DMS53 (cell line): ENCODE measurements at regions not wholly inside any gene's neighbourhood (a gene's known extent, or its start where the extent isn't known, plus 50 kb on each side); places are given as distances from the start of the nearest gene placed in this dataset.
"Not testable (repeated sequence)": the region's sequence is repeated elsewhere in the genome, so short reads cannot be mapped to it uniquely, and the experiment has no call there.

Experiments used
- DNase-seq: peaks from one replicate; lab custom pipeline; 2025; lab: John Stamatoyannopoulos, UW

DNA sequence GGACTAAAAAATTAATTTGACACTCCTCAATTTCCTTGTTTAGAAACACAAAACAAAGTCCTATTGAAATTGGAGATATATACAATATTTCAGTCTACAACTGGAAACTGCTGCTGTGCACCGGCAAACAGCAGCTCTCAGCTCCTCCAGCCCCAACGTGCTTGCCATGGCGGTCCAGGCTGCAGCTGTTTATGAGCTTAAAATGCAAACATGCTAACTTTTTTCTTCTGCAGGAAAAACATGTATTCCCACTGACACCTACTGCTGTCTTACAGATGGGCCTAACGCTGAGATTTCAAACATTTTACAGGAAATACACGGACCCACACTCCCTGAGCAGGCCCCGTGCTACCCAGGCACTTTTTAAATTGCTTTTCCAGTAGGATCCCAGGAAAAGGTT is 195.5 kb downstream of the BCL11A start:
- no peak for DNase-seq

DNA sequence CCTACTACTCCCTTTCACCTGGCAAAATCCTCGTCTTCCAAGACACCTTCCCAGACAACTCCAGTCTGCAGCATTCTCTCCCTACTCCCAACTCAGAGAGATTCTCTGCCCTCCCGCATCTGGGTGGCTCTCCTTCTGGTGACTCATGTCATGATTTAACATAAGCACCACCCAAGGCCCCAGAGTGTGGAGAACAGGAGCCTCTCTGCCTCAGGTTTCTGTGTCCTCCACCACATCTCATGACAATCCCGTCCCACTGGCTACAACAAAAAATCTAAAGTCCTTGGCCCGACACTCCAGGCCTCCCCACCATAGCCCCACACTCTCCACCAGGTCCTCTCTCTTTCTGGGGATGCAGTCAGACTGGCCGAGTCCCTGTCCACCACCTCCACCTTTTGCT is 197.1 kb downstream of the BCL11A start:
- no peak for DNase-seq

DNA sequence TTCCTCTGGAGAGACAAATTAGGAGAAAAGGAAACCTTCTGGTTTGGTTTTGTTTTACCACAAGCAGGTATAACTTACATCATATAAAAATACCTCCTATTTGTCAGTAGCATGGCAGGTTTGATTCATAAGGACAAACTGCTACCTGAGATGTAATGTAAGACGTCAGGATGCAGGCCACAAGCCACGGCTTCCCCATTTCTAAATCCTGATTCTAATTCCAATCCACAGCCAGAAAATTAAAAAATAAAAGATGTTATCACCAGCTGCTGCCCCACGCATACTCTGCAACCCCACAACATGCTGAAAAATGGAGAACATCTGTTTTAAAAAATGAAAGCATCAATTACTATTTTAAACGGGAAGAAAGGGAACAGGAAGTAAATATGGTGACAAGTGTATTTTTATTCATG is 197.6 kb downstream of the BCL11A start:
- DNase-seq, result no peak

DNA sequence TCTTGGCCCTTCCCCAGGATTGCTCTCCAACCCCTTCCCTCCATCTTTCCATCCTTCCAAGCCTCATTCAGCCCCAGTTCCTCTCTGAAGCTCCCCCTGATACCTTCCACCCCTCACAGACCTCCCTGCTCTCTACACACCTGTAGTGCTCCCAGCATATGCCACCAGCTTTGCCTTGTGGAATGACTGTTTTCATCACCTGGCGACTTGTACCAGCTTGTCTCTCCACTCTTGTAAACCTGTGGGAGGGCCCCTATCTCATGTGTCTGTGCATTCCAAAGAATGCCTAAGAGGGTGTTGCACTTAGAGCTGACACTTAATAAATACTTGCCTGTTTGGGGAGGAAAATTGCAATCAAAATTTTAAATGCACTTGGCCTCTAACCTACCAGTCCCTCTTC is 198.7 kb downstream of the BCL11A start:
- no peak for DNase-seq

DNA sequence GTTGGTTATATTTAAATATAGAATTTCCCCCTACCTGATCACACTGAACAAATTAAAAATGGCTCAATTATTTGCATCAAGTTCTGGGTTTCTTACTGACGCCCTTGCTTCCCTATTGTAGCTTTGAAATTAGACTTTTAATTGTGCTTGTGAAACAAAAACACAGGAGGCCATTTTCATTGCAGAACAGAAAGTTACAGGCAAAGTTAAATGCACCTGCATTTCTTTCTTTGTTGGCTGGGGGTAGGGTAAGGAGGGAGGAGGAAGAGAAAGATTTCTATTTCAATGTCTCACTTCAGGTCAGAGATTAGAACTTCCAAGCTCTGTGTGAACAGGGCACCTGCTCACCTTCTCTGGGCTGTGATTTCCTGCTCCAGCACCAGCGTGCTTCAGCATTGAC is 199.6 kb downstream of the BCL11A start:
- DNase-seq, result no peak

DNA sequence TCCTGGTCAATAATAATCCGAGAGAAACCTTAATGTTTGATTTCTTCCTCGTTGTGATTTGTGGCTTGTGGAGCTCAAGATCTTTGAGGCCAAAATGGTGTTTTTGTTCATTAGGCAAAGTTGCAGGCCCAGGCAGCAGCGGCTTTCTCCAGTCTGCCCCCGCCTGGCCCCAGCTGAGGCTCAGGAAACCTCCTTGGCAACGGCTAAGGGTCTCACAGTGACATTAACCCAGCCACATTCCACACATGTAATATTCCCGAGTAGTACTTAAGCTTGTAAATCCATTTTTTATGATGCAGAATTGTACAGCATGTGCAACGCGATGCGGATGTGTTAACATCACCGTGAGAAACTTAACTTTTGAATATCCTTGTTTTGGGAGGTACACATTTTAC is 200.1 kb downstream of the BCL11A start:
- no peak for DNase-seq

DNA sequence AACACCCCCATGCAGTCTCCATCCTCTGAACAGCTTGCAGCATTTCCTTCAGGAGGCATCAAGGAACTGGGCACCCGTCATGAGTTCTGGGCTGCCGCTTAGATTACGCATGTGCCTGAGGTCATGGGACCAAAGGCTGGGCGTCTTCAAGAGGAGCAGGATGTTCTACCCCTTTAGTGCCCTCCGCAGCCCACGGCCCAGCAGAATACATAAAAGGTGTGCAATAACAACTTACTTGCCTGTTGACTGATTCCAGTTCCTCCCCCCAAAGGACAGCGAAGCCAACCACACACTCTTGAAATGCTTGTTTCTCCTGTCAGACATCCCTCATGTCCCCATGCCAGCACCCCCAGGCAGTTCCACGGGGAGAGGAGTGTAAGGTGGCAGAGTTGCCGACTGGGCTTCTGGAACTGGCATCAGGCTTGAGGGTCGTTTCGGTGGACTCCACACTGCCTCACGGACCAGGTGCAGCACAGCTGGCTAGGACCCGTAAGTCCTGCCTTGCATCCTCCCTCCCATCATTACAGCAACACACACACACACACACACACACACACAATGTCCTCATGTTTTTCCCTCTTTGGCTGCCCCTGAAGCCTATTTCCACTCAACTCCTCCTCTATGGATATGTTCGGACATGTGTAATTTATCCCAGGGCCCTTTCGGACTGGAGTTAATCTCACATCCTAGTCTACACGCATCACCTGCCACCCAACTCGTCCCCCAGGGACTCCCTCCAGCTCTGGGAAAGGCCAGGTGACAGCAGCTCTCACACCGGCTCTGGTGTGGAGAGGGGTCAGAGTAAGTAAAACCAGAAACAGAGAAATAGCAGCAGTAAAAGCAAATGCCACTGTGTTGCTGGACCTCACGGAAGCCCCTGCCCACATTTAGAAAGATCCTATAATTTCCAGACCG is 200.7 kb downstream of the BCL11A start:
- DNase-seq, result no peak

DNA sequence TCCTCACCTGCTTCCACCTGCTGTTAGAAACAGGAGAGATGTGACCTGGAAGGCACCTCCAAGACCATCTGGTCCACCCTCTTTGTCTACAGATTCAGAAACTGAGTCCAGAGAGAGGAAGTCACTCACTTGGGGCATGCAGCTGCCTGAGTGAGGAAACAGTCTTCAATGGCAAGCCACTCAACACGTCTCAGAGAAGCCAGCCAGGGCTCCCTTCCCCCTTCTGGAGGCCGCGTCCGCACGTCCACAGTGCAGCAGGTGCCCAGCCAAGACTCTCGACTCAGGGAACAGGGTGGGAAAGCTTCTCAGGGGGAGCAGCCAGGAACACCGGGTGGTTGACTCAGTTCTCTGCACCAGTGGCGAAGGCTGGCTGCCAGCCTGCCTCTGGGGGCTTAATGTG is 201.7 kb downstream of the BCL11A start:
- DNase-seq, result no peak

DNA sequence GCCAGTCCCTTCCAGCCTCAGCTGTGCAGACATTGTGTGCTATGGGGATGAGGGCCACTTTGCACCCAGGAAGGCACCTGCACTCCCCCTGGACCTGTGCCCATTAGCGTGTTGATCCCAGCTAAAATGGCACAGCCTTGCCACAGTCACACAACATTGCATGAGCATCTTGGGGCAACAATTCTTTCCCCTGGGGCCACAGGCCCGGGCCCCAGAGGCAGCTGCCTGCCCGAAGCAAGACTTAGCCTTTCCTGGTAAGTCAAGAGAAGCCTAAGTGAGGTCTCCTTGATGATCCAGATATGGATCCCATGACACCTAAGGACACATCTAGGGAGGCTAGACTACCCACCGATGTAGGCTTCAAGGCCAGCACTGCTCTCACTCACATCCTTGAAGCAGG is 202.1 kb downstream of the BCL11A start:
- DNase-seq, result no peak

DNA sequence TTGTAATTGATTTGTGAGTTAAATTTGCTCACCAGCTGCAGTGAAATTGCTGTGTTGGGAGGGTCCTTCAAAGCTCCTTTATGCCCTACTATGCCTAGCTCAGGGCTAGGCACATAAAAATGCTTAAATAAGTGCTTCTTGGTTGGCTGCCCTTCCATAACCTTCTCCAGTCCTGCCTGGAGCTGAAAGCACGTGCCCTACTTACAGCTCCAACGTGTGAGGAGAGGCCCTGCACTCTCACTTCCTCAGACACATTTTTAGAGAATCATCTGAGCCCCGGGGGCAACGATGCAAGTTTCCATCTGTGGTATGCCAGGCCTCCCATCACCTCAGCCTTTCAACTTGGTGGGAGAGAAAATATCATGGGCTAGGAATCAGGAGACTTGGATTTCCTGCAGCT is 202.7 kb downstream of the BCL11A start:
- DNase-seq, result no peak

DNA sequence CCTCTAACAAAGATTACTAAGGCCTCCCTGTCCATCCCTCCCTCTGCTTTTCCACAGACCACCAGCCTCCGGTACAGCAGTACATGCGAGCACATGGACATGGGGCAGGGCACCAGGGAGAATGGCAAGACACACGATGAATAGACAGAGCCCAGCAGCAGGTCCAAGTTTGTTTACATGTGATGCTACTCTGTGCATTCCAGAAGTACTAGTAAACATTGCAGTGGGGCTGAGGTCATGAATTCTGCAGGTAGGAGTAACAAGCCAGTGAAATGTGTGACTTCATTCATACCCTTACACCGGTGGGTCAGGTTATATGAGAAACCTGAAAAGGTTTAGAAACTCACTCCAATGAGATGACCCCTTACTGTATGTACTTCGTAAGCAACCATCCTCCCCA is 205.7 kb downstream of the BCL11A start:
- peak; percentile 33 for DNase-seq

DNA sequence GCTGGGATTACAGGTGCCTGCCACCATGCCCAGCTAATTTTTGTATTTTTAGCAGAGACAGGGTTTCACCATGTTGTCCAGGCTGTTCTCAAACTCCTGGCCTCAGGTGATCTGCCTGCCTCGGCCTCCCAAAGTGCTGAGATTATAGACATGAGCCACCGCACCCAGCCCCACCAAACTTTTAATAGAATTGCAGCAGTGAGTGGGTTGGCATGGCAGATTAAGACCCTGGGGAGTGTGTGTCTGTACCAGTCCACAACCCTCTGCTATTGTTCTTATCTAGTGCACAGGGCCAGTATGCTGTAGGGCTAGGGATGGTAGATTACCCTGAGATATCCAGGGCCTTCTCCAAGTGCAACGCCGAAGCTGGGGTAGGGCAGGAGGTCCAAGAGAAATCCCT is 211.0 kb downstream of the BCL11A start:
- DNase-seq, result not testable (repeated sequence)

DNA sequence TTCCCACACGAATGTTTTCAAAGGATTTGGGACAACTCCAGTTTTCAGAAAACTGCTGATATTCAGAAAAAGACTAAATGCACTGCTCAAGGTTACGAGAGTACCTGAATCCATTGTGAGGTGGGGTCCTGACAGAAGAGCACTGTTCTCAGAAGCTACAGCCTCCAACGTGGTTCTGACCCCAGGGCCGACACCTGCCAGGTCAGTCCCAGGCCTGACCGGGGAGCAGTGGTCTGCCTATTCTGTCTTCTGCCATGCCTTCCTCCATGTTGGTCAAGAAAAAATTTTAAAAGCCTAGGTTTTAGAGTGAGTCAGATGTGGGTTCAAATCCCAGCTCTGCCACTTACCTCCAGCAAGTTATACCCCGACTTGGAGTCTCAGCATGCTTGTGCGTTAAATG is 212.3 kb downstream of the BCL11A start:
- no peak for DNase-seq

DNA sequence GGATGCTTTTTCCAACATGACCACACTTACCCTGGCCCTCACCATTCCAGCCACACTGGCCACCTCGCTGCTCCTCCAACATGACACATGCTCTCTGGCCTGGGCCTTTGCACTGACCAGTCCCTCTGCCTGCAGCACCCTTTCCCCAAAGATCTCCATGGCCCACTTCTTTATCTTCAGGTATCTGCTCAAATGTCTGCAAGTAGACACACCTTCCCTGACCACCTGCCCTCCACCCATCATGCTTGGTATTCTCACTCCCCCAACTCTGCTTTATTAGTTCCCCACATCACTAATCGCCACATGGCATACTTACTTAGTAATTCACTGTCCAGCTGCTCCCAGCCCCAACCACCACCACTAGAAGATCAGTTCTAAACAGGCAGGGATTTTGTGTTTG is 214.2 kb downstream of the BCL11A start:
- no peak for DNase-seq

DNA sequence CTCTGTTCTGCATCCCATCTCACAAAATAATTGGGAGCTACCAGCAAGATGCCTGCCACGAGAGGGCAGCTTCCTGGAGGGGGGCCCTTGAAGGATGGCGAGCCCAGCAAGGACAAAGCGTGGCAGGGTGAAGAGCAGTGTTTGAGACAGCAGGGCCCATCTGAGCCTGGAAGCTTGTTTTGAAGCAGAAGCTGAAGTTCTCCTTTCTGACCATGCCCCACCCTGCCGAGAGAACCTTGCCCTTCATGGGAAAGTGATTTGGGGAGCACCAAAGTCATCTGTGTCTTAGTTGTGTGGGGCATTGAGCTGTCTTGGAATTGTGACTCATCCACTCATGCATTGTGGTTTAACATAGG is 216.3 kb downstream of the BCL11A start:
- no peak for DNase-seq

DNA sequence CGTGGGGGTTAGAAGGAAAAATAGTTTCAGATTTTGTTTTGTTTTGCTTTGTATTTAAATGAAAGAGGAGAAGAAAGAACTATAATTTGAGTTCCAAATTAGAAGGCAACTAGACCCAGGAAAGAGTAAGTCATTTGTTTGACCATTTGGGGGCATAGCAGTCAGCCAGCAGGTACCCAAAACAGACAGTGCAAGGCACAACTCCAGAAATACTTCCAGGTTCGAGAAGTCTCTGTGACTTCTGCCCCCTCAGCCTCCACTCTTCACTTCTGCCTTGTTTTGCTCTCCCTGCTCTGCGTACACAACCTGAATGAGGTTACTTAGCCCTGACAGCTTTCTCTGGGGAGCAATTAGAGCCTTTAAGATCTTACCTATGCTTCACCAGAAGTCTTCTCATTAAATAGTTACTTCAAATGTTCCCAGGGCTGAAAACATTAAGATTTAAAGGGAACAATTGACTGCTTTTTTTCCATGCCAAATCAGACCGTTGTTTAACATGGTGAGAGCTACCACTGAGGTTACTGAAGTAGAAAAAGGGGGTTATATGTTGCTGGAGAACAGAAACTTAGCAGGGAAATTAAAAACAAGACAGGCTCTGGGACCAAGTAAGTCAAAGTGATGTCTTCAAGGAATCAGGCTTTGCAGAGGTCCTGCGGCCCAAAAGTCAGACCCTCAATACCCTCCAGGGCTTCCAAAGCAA is 216.9 kb downstream of the BCL11A start:
- DNase-seq, result no peak

DNA sequence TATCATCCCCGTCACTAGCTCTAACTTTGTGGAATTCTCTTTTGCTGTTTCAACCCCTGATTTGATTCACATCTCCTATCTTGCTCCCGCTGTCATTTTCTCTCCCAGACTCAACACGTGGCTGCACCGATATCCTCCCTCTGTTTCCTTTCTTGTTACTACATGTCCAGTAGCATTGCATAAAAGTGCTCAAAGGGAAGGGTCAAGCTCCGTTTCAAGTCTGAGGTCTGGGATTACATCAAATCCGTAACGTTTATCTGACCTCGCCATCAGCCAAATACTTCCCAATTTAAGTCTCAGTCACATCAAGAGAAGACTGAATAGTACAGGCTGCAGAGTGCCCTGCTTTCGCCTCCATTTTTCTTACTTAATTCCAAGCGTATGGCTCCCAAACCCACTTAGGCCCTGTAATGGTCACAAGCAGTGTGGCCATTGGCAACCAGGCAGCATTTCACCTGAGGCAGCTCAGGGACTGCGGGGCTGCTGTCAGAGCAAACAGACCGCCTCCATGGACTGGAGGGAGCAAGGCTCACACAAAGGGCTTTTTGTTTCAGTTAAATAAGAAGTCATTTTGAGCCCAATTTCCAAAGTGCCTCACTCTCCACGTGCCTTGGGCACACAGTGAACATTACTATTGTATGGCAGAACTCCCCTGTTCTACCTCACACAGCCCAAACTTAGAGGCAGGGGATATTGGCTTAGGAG is 217.8 kb downstream of the BCL11A start:
- no peak for DNase-seq

DNA sequence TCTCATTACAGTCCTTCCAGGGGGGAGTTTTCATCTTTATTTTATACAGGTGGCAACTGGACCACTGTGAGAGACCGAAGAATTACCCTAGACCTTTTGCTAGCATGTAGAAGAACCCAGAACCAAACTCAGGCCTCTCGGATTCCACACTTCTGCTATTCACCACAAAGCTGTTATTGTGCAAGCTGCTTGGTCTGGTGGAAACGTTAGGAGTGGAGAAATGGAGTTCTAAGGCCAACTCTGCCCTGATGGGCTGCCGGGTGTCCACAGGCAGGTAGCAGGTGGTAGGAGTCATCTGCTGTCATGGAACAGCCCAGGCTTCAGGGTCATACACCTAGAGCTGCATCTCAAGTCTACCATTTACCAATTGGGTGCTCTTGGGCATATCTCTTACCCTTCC is 218.8 kb downstream of the BCL11A start:
- no peak for DNase-seq

DNA sequence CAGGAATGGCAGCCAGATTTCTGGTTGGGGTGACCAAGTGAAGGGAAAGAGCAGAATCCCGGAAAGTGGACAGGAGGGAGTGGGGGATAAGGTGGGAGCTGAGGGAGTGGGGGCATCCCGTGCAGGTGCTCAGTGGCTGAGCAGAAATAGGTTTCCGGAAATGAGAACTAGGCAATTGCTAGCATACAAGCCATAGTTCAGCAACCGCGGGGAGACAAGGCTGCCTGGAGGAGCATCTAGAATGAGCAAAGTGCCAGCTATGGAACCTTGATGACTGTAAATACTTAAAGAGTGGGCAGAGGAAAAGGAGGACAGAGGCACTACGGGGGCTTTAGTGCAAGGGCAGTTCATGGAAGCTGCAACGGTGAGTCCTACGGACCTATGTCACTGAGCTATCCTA is 220.2 kb downstream of the BCL11A start:
- no peak for DNase-seq

DNA sequence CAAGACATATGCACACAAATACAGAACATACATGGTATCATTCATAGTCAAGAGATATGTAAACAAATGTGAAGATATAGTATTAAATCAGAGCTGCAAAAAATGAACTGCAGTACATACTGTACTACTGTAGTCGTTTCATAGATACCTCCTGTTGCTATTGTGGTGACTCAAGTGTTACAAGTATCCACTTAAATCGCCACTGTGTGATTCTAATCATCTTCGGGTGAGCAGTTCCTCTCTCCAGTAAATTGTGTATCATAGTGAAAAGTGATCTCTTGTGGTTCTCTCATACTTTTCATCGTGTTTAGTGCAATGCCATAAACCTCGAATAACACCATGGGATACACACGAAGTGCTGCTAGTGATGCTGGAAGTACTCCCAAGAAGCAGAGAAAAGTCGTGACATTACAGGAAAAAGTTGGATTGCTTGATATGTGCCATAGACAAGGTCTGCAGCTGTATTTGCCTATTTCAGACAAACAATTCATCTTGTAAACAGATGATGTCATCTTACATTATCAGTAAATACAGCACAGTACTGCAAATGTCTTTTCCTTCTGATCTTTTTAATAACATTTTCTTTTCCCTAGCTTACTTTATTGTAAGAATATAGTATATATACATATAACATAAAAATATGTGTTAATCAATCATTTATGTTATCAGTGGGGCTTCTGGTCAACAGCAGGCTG is 222.2 kb downstream of the BCL11A start:
- peak; percentile 95 for DNase-seq

DNA sequence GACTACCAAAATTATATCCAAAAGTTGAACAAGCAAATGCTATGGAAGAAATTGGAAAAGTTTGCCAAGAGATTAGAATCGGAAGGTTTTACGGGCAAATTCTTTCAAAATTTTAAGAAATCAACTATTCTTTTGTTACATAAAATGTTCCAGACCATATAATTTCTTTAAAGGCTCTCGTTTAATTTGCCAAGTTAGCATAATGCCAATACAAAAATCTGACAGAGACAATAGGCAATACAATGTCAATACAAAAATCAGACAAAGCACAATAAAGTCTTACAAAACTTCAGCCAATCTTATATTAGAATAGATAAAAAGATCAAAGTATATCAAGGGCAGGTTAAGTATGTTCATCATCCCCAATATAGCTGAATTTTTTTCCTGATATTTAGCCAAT is 224.2 kb downstream of the BCL11A start:
- DNase-seq, result no peak

DNA sequence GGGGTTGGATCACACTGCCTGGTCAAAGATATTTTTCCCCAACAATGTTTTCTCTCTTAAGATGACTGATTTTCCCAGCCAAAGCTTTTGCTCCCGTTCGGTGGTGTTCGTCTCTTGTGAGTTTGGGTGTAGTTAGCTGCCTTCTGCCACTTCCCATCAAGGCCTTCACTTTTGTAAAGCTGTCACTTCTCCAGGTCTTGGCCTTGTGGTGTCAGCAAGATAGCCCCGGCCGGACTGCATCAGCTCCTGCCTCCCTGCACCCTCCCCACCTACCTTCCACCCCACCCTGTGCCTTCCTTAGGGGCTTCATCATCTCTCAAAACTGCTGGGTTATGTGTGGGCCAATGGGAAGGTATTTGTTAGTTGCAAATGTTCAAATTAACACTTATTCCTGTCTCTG is 228.9 kb downstream of the BCL11A start:
- DNase-seq, result no peak
